Right lobe of liver (tissue), 4 donors: ENCODE measurements at regions not wholly inside any gene's neighbourhood (a gene's known extent, or its start where the extent isn't known, plus 50 kb on each side); places are given as distances from the start of the nearest gene placed in this dataset.

Source experiments
- CTCF ChIP-seq, 4 donors: fragments of 200-600 bp in 3 of 4; fragments of 450-650 bp in 1 of 4; IDR thresholded peaks; one replicate each; pipeline versions ENCODE4 v1.5.1 to v1.8.0; 2016 to 2022; ENCODE audit warnings: antibody characterized with exemption in 4 of 4, mild to moderate bottlenecking in 2 of 4
- POLR2A ChIP-seq: fragments of 450-650 bp; IDR thresholded peaks from one replicate; pipeline ENCODE4 v1.6.1; 2017; ENCODE audit warnings: antibody characterized with exemption, mild to moderate bottlenecking
- donor health status: DM: no; HTN: no; CAD: no.
- donor health status: DM: no; HTN: no; CAD: no.
- donor health status: DM: no; HTN: yes; CAD: no.

GRCh38 chr11:103543456-103543855 lies 434.2 kb downstream of the DYNC2H1 start:
- TF ChIP-seq CTCF (IDR thresholded peaks at IDR 0.05): no peak
- TF ChIP-seq POLR2A: no peak
